TTC549 (cell line): ENCODE measurements at regions not wholly inside any gene's neighbourhood (a gene's known extent, or its start where the extent isn't known, plus 50 kb on each side); places are given as distances from the start of the nearest gene placed in this dataset.

ENCODE experiments used
- FAIRE-seq: peaks from 2 replicates; lab custom pipeline; 2012; peaks lifted over from hg19 to GRCh38; lab: Jason Lieb, UNC

DNA sequence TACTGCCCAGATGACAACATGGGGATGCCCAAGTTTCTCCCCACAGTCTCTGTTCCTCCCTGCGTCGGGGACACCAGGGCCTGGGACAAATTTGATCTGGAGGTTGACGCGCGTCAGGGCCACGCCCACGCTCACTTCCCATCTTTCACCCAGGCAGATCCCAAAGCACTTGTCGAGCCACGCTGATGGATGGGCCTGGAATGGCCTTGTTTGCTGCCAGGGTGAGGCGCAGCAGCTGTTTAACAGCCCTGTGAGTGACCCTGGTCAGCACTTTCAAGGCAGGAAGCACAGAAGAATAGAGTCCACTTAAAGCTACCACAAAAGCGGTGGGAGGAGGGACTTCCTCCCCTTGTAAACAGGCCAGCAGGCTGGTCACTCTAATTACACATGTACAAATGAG is 324.7 kb upstream of the JARID2 start:
- FAIRE-seq: no peak

DNA sequence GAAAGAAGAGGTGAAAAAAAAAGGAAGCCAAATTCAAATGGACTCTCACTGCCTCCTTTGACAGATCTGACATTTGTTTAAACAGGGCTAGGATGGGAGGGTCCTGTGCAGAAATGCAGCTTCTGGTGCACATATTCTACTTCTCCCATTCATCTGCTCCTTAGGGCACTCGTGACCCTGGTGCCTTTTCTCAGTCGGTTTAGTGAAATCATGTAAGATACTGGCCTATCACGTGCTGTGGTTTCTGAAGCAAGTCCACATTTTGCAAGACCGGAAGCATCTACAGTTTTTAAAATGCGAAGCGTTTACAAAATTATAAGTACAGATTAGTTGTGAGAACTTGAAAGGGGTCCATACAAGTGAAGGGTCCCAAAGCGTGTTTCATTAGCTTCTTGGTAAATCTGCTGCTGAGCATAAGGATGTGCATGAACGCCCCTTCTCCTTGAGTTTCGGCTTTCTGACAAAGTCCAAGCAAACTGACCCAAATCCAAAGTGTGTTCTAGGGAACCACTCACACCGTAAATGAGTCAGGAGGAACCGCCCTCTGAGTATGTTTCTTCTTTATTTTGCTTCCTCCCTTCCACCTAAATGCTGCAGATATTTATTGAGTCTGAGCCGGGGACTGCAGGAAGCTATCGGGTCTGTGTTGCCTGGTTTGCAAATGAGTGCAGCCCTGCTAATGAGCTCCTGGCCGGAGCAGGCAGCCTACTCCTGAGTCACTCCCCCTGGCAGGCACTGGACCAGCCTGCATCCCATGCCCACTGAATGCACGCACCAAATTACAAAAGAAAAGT is 323.8 kb upstream of the JARID2 start:
- FAIRE-seq: no peak

GRCh38 chr6:14922706-14923460 is 323.0 kb upstream of the JARID2 start:
- no peak for FAIRE-seq

- FAIRE-seq: no peak
These were observed 321.5 kb upstream of the JARID2 start for GRCh38 chr6:14924126-14925024.

DNA sequence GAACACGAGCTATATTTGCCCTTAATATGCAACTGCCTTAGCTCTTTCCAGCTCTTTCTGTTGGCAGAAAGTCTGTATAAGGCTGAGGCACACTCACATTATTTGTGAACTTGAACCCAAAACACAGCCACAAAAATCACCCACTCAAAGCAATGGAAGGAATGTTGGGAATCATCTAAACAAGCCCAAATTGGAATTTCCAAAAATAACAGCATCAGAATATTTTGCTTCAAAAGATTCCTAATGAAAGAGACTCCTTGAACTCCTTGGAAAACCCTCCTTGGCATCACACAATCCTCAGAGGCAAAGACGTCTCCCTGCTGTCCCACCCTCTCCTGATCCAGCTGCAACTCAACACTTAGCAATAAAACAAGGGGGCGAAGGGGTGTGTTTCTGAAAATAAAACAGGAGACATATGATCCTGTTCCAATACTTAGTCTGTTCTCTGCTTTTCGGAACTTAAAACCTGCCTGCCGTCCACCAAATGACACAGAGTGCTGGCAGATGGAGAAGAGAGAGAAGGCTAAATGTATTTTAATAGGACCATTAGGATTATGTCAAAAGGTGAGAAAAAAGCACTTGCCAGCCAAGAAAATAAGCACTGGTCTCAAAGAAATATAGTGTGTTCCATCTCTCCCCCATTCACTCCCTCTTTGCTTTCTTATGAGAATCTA is 320.7 kb upstream of the JARID2 start:
- no peak for FAIRE-seq

- FAIRE-seq: no peak
These were observed 320.2 kb upstream of the JARID2 start for GRCh38 chr6:14925699-14926026.

DNA sequence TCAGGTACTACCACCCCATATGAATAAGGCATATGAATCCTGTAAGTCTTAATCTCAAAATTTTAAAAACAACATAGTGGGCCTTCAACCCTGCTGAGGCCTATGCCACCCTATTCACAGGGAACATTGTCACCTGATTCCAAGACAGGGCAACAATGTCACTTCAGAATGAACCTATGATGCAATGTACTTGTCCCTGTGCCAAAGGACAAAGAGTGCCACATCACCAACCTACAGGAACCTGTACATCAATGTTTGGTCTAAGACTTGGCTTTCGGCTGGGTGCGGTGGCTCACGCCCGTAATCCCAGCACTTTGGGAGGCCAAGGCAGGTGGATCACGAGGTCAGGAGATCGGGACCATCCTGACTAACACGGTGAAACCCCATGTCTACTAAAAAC is 318.5 kb upstream of the JARID2 start:
- FAIRE-seq: no peak

- no peak for FAIRE-seq
These were observed 316.6 kb upstream of the JARID2 start for GRCh38 chr6:14929291-14929690.

- FAIRE-seq: no peak
These were observed 315.4 kb upstream of the JARID2 start for GRCh38 chr6:14930366-14930989.

GRCh38 chr6:14932485-14933182 is 313.2 kb upstream of the JARID2 start:
- FAIRE-seq: no peak

GRCh38 chr6:14933183-14933544 is 312.7 kb upstream of the JARID2 start:
- FAIRE-seq: no peak

DNA sequence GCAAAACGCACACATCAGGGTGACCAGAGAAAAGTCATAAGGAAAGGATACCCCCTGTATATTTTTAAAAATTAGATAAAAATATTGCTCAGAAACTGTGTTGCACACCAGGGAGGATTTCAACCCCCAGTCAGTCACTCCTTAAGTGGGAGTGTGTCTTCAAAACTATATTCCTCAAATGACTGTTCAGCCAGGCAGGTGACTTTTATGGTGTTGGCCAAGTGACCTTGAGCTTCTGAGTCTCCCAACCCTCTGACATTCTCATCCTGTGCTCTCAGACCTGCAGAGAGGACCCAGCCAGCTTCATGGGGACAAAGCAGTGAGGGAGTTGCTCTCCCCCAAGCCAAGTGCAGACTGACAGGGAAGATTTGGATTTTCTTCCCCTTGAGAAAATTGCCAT is 311.9 kb upstream of the JARID2 start:
- FAIRE-seq: no peak

- FAIRE-seq: no peak
These were observed 311.0 kb upstream of the JARID2 start for GRCh38 chr6:14934844-14935243.

GRCh38 chr6:14936861-14937260 is 309.0 kb upstream of the JARID2 start:
- FAIRE-seq: no peak

DNA sequence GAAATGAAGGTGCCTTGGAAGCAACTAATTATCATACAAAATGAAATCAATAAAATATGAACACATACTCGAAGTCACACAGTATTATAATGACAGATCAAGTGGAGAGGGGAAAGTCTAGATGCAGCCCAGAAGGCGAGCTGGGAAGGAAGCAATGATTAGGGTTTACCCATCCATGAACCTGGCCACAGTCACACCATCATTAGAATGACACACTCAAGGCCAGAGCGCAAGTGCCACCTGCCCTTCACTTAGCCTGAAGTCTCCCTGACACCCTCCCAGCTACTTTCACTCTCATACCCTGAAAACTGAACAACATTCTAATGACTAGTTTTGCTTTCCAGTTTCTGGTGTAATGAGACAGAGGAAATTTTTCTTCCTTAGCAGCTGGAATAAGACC is 302.8 kb upstream of the JARID2 start:
- no peak for FAIRE-seq

- no peak for FAIRE-seq
These were observed 301.3 kb upstream of the JARID2 start for GRCh38 chr6:14944593-14944992.

- no peak for FAIRE-seq
These were observed 300.2 kb upstream of the JARID2 start for GRCh38 chr6:14945461-14946185.

GRCh38 chr6:14946753-14947152 is 299.1 kb upstream of the JARID2 start:
- FAIRE-seq: no peak

GRCh38 chr6:14948586-14949245 is 297.2 kb upstream of the JARID2 start:
- FAIRE-seq: no peak
